Activated T-cell treated with anti-CD3 and anti-CD28 coated beads for 48 hours (primary cell): ENCODE measurements at regions not wholly inside any gene's neighbourhood (a gene's known extent, or its start where the extent isn't known, plus 50 kb on each side); places are given as distances from the start of the nearest gene placed in this dataset.

Experiments used
- DNase-seq: peaks from one replicate; pipeline ENCODE4 v3.0.0-alpha.2; 2020; ENCODE audit warnings: low read depth

GRCh38 chr5:61263561-61264272 lies 68.3 kb upstream of the ZSWIM6 start:
- no peak for DNase-seq

- no peak for DNase-seq
Measured at GRCh38 chr5:61264273-61264661, 67.8 kb upstream of the ZSWIM6 start.

GRCh38 chr5:61267116-61267515 lies 64.9 kb upstream of the ZSWIM6 start:
- DNase-seq = no peak

GRCh38 chr5:61268871-61269270 lies 63.2 kb upstream of the ZSWIM6 start:
- no peak for DNase-seq

DNA sequence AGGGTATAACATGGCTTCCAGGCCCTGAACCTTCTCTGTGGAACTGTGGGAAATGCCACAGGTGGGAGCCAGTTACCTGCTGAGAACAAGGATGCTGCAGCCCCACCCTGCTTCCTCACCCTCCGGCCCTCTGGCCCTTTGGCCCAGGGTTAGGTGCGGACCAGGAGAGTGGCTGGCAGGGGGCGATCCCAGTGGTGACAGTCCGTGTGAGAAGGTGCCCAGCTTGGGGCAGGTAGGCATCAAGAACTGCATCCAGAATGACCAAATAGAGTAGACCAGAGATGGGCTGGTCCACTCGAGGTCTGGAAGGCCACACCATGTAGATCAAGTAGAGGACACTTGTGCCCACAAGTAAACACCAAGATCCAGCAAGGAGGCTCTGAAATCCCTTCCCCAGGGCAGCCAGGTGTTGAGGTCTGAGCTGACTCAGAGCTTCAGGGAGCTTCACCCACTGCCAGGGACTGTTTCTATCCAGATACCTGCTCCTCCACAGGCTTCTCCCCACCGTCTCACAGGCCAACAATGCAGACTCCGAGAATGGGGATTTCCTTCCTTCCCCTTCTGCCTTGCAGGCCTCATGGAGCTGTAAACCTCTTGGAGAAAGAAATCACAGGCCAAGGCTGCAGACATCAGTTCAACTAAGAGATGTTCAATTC lies 61.4 kb upstream of the ZSWIM6 start:
- DNase-seq = no peak

GRCh38 chr5:61272688-61273087 lies 59.4 kb upstream of the ZSWIM6 start:
- DNase-seq = no peak

GRCh38 chr5:61273279-61273975 lies 58.6 kb upstream of the ZSWIM6 start:
- no peak for DNase-seq

GRCh38 chr5:61274511-61274911 lies 57.5 kb upstream of the ZSWIM6 start:
- DNase-seq = no peak

DNA sequence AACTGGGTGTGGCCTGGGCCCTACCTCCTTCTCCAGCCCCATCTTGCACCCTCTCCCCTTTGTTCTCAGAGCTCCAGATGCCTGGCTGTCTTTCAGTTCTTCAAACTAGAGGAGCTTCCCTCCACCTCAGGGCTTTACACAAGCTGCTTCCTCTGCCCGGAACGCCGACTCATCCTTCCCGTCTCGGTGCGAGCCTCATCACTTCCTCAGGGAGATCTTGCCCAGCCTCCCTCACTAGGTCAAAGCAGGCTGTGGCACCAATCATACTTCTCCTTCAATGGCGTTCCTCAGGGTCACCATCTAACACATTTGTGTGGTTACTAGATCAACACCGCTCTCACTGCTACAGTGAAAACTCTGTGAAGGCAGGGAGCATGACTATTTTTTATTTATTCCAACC lies 56.2 kb upstream of the ZSWIM6 start:
- peak; percentile 35 for DNase-seq

DNA sequence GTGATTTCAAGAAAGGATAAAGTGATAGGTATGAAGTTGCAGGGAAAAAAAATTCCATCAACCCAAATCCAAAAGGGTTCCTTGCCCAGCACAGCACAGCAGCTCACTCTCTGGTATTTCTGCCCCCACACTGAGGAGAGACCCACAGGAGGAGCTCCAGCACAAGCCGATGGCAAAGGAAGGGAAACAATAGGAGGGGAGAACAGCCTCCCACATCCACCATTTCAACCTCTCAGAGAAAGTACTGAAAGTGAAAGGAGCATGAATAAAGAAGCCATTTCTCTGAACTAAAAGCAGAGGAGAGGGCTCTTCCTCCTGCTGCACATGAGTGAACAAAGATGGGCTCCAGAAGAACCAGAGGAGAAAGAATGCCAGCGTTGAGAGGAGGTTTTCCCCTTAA lies 54.9 kb upstream of the ZSWIM6 start:
- DNase-seq = no peak

- no peak for DNase-seq
Measured at GRCh38 chr5:61277781-61278180, 54.3 kb upstream of the ZSWIM6 start.

DNA sequence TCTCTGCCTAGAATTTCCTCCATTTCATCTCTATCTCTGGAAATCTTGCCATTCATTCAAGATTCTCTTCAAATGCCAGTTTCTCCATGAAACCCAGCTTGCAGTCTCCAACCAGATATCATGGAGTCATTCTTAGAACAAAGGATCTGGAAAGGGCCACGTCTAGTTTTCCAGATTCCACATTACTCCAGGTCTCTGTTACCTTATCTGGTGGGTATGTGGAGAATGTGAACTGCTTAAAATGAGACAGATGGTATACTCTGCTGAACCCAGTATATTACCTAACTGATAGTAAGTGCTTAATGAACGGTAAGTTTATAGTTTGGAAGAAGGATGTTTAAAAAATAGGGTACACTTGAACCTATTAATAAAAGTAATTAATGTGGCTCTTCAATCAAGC lies 52.3 kb upstream of the ZSWIM6 start:
- DNase-seq = no peak

DNA sequence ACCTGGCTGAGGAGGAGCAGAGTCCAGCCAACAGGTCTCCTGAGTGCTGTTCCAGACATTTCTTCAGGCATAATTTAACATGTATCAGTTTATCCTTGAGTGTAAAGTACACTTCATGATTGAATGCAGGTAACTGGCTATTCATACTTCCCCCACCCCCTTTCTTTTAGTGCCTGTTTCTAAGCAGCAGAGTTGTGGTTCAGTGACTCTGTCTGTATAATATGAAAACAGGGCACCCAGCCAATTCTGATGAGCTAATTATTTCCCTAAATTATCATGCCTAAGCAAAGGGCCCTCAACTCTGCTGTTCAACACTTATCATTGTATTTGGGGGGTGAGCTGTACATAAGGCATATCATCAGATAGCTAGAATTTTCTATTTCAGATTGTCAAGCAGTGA lies 51.9 kb upstream of the ZSWIM6 start:
- DNase-seq = no peak

- no peak for DNase-seq
Measured at GRCh38 chr5:61280761-61281427, 51.2 kb upstream of the ZSWIM6 start.

DNA sequence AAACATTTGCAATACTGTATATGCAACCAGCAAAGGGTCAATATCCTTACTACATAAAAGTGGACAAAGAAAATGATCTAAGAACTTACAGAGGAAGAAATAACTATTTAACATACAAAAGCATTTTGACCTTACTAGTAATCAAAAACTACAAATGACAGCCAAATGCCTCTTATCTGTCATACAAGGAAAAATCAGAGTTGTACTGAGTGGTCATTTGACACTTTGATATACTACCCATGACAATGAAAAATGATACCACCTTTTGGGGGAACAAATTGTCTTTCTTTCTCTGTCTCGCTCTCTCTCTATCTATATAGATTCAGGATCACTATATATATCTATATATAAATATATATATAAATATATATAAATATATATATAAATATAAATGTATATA lies 50.4 kb upstream of the ZSWIM6 start:
- no peak for DNase-seq
